ENCODE measurements at regions not wholly inside any gene's neighbourhood (a gene's known extent, or its start where the extent isn't known, plus 50 kb on each side); places are given as distances from the start of the nearest gene placed in this dataset.

- TF ChIP-seq EZH2phosphoT487 (IDR thresholded peaks at IDR 0.05; ENCODE audit: insufficient read depth, low read depth) (no peak), EZH2 (IDR thresholded peaks at IDR 0.05; ENCODE audit: insufficient read depth, poor library complexity, severe bottlenecking) (no peak)
Observed at GRCh38 chr4:174037631-174038030, 245.8 kb downstream of the FBXO8 start.

Measured in GM23248 (cell line).